Retinal pigment epithelial cell (primary cell): ENCODE measurements at regions not wholly inside any gene's neighbourhood (a gene's known extent, or its start where the extent isn't known, plus 50 kb on each side); places are given as distances from the start of the nearest gene placed in this dataset.

Source experiments
- DNase-seq: peaks from one replicate; pipeline ENCODE4 v3.0.0-alpha.2; 2010; ENCODE audit warnings: low read depth
- H3K4me3 ChIP-seq: 2 replicates; pipeline ENCODE4 v1.5.1; 2011; ENCODE audit warnings: mild to moderate bottlenecking, low read length, control low read depth, moderate library complexity
- TF ChIP-seq, protein P1 (sequence below): conservative IDR thresholded peaks from 2 replicates; pipeline ENCODE4 v1.5.1; 2011; ENCODE audit warnings: low read depth, low read length, control low read depth, inconsistent platforms

DNA sequence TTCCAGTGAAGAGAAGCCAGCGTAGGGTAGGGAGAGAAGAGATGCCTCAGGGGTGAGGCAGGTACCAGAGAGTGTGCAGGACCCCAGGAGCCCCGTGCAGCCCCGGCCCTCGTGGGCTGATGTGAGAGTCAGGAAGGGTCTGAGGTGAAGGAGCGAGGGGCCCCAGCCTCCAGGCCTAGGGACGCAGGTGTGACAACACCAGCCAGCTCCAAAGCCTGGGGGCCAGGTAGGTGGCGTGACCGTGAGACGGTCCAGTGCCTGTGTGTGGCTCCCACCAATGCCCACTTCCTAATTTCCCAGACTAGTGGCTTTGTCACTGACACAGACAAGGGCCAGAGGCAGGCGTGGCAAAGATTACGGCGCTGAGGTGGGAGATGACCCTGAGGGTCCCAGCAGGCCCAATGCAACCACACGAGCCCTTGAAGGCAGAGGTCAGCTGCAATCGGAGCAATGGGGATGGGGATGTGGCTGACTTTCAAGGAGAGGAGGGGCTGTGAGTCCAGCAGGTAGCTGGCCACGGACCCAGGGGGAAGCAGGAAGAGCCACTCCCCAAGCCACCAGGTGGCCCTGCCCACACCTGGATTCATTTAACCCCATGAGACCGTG lies 86.0 kb upstream of the SNTG2 start:
- H3K4me3 ChIP-seq: no peak overlapping the region
- DNase-seq: no peak
- TF ChIP-seq, protein P1, sequence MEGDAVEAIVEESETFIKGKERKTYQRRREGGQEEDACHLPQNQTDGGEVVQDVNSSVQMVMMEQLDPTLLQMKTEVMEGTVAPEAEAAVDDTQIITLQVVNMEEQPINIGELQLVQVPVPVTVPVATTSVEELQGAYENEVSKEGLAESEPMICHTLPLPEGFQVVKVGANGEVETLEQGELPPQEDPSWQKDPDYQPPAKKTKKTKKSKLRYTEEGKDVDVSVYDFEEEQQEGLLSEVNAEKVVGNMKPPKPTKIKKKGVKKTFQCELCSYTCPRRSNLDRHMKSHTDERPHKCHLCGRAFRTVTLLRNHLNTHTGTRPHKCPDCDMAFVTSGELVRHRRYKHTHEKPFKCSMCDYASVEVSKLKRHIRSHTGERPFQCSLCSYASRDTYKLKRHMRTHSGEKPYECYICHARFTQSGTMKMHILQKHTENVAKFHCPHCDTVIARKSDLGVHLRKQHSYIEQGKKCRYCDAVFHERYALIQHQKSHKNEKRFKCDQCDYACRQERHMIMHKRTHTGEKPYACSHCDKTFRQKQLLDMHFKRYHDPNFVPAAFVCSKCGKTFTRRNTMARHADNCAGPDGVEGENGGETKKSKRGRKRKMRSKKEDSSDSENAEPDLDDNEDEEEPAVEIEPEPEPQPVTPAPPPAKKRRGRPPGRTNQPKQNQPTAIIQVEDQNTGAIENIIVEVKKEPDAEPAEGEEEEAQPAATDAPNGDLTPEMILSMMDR: no peak

DNA sequence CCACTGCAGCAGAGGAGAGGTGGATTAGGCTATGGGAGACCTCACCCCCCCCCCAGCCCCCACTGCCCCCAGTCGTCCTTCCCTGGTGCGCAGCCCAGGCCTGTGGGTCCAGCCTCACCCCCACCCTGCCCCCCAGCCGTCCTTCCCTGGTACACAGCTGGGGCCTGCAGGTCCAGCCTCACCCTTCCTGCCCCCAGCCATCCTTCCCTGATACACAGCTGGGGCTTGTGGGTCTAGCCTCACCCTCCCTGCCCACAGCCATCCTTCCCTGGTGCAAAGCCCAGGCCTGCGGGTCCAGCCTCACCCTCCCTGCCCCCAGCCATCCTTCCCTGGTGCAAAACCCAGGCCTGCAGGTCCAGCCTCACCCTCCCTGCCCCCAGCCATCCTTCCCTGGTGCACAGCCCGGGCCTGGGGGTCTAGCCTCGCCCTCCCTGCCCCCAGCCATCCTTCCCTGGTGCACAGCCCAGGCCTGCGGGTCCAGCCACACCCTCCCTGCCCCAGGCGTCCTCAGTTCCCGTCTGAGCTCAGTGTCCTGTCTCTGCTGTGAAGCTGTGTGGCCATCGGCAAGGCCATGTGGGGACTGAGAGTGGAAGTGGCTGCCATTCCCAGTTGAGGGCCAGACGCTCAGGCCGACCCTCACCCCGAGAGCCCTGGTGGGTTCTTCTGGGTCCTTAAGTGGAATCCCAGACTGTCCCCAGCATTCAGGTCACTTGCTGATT lies 86.8 kb upstream of the SNTG2 start:
- DNase-seq: no peak
- H3K4me3 ChIP-seq: no peak overlapping the region
- TF ChIP-seq, protein P1: no peak

DNA sequence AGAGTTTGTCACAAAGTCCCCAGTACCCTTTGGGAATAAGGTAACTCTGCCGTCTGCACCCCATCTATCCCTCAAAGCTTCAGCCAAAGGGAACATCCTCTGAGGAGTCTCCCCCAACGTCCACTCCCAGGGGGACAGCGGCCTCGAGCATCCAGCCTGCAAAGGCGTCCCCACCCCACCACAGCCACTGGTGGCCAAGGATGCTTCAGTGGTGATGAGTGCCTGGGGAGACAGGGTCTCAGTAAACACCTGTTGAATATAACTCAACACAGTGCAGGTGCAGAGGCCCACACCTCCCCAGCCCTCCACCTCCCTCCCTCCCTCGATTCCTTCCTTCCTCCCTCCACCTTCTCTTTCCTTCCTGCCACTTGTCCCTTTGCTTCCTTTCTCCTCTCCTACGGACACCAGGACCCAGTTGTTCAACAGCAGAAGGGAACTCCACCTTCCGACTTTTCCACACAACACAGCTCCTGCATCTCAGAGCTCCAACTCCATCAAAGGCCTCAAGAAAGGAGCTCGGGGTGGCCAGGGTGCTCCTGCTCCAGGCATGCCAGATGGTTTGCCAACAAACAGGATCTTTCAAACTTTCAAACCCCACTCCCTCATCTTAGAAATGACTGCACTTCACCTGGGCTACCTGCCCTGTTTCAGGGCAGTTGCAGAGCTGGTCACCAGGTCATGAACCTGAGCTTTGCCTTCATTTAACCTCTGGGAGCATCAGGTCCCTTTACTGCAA lies 87.8 kb upstream of the SNTG2 start:
- no peak for DNase-seq
- TF ChIP-seq, protein P1: no peak
- no peak overlapping the region for H3K4me3 ChIP-seq

DNA sequence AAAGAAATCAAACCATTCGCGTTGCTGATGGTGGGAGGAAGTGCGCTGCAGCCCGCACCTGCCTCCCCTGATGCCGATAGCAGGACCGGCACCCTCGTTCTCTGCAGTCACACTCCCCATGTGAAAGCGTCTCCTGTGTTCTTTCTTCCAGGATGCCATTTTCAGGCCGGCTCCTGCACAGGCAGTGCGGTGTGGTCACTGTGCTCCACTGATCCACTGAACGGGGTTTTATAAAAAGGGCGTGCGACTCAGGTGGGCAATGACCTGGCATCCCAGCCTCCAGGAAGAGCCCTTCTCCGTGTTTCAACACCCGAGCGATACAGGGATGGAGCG lies 88.3 kb upstream of the SNTG2 start:
- no peak for DNase-seq
- TF ChIP-seq, protein P1: no peak
- no peak overlapping the region for H3K4me3 ChIP-seq

DNA sequence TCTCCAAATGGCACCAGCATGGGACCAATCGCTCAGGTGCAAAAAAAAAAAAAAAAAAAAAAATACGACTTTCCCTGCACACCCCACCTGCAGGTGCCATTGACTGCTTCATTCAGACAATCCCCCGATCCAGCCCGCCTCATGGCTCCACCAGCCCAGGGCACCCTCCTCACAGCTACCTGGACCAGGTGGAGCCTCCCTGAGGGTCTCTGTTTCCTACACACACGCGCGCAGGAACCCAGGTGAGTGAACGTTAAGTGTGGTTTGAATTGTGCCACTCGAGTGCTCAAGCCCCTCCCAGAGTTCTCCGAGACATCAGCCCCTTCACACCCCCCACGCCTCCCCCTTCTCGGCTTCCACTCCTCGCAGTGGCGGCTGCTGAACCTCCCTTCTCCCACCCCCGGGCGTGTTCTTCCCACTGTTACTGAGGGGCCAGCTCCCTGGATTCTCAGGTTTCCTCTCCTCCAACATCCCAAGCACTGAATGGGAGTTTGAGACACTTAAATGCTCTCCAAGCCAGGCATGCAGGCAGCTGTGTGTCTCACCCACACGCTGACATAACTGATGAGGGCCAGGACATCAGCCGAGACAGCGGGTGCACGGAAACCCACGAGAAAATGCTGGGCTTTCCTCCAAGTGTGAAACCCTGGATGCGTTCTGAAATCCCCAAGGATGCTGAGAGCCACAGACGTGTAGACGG lies 88.8 kb upstream of the SNTG2 start:
- DNase-seq: no peak
- TF ChIP-seq, protein P1: no peak
- H3K4me3 ChIP-seq: no peak overlapping the region

DNA sequence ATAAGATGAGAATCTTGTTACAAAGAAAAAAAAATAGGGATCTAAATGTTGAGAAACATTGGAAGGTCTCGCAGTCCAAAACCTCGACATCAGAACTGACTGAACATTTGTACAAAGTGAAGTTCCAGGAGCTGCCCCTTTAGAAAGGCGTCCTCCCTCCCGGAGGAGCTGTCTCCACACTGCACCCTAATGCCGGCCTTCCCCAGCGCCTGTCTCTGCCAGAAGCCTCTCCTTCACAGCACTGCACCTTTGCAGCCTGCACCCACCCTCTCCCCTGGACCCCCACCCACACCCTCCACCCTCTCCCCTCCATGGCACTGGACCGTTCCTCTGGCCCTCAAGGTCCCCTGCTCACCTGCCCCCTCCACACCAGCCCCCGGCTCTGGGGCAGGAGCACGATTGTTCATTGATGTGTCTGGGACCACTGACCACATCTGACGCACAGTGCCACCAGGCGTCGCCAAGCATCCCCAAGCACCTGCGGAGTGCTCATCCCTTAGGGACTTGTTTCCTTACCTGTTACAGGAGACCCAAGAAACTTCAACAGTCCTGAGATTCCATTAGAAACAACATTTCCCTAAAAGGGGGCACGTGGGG lies 90.3 kb upstream of the SNTG2 start:
- TF ChIP-seq, protein P1: no peak
- no peak for DNase-seq
- no peak overlapping the region for H3K4me3 ChIP-seq
